Esophagus muscularis mucosa (tissue), 4 donors: ENCODE measurements at regions not wholly inside any gene's neighbourhood (a gene's known extent, or its start where the extent isn't known, plus 50 kb on each side); places are given as distances from the start of the nearest gene placed in this dataset.
"Not testable (repeated sequence)": the region's sequence is repeated elsewhere in the genome, so short reads cannot be mapped to it uniquely, and the experiment has no call there.

Experiments
- CTCF ChIP-seq, 3 experiments: fragments of 200-600 bp in 2 of 3; fragments of 450-650 bp in 1 of 3; sonication (generic) in 2 of 3; IDR thresholded peaks; one replicate each; pipeline ENCODE4 v1.5.1; 2017 to 2019; ENCODE audit warnings: antibody characterized with exemption in 3 of 3, mild to moderate bottlenecking in 2 of 3, moderate library complexity in 1 of 3
- EP300 ChIP-seq: sonication (generic); formaldehyde crosslinking; IDR thresholded peaks from one replicate; pipeline ENCODE4 v1.6.1; 2017; ENCODE audit warnings: antibody characterized with exemption
- POLR2A ChIP-seq: fragments of 450-650 bp; IDR thresholded peaks from one replicate; pipeline ENCODE4 v1.6.1; 2017; ENCODE audit warnings: antibody characterized with exemption, moderate library complexity, mild to moderate bottlenecking, low read depth

GRCh38 chr7:66462831-66463230 is 165.8 kb upstream of the KCTD7 start:
- TF ChIP-seq CTCF (IDR thresholded peaks at IDR 0.05); POLR2A; EP300: not testable (repeated sequence)
